ENCODE measurements at regions not wholly inside any gene's neighbourhood (a gene's known extent, or its start where the extent isn't known, plus 50 kb on each side); places are given as distances from the start of the nearest gene placed in this dataset.

DNA sequence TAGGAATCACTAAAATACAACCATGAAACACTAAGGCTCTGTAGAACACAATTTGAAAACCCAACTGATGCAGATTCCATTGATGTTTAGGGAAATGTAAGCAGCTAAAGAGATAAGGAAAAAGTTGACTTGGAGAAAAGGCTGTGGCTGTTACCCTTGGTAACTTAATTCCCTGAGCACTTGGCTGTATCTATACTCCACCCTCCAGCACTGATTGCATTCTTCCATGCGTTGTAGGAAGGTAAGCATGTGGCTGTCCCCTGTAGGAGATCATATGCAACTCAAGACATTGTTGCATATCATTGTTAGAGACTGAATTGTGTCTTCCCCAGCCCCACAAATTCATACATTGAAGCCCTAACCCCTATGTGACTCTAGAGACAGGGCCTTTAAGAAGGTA lies 184.5 kb downstream of the CEMIP2 start:
- TF ChIP-seq, protein P1, sequence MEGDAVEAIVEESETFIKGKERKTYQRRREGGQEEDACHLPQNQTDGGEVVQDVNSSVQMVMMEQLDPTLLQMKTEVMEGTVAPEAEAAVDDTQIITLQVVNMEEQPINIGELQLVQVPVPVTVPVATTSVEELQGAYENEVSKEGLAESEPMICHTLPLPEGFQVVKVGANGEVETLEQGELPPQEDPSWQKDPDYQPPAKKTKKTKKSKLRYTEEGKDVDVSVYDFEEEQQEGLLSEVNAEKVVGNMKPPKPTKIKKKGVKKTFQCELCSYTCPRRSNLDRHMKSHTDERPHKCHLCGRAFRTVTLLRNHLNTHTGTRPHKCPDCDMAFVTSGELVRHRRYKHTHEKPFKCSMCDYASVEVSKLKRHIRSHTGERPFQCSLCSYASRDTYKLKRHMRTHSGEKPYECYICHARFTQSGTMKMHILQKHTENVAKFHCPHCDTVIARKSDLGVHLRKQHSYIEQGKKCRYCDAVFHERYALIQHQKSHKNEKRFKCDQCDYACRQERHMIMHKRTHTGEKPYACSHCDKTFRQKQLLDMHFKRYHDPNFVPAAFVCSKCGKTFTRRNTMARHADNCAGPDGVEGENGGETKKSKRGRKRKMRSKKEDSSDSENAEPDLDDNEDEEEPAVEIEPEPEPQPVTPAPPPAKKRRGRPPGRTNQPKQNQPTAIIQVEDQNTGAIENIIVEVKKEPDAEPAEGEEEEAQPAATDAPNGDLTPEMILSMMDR (IDR thresholded peaks at IDR 0.05; ENCODE audit: low read length), result no peak
- TF ChIP-seq EZH2 (IDR thresholded peaks at IDR 0.05; ENCODE audit: borderline replicate concordance, low read length), result no peak
